Erythroblast (primary cell): ENCODE measurements at regions not wholly inside any gene's neighbourhood (a gene's known extent, or its start where the extent isn't known, plus 50 kb on each side); places are given as distances from the start of the nearest gene placed in this dataset.

Experiments used
- GATA1 ChIP-seq: IDR thresholded peaks from 2 replicates; pipeline ENCODE4 v1.6.1; 2011; ENCODE audit warnings: low read depth, mild to moderate bottlenecking, control low read depth, low read length, moderate library complexity
- POLR2A ChIP-seq: IDR thresholded peaks from 2 replicates; pipeline ENCODE4 v1.6.1; 2011; ENCODE audit warnings: mild to moderate bottlenecking, low read length

- TF ChIP-seq POLR2A = no peak
- no peak for TF ChIP-seq GATA1
Observed at GRCh38 chr9:97802276-97802675, 50.8 kb upstream of the FOXE1 start.
